PFSK-1 (cell line): ENCODE measurements at regions not wholly inside any gene's neighbourhood (a gene's known extent, or its start where the extent isn't known, plus 50 kb on each side); places are given as distances from the start of the nearest gene placed in this dataset.

Source experiments
- FOXP2 ChIP-seq: optimal IDR thresholded peaks from 2 replicates; pipeline ENCODE3; 2011; ENCODE audit warnings: borderline replicate concordance, control low read depth, inconsistent platforms; ENCODE audit not compliant: insufficient read depth; ENCODE audit errors: extremely low read length, extremely low read depth
- POLR2AphosphoS5 ChIP-seq: IDR thresholded peaks from 2 replicates; pipeline ENCODE4 v1.6.1; 2012; ENCODE audit warnings: low read depth, mild to moderate bottlenecking, control low read depth, low read length, moderate library complexity
- SIN3A ChIP-seq: IDR thresholded peaks from 2 replicates; pipeline ENCODE4 v1.6.1; 2012; ENCODE audit warnings: mild to moderate bottlenecking, low read length, moderate library complexity, borderline replicate concordance; ENCODE audit not compliant: insufficient read depth
- TAF1 ChIP-seq: IDR thresholded peaks from 2 replicates; pipeline ENCODE4 v1.6.1; 2012; ENCODE audit warnings: low read length, control low read depth, borderline replicate concordance; ENCODE audit not compliant: insufficient read depth
- TF ChIP-seq, protein P1 (sequence below), 2 experiments: IDR thresholded peaks; 2 replicates each; pipeline versions ENCODE4 v1.6.1 to v1.8.0; 2011 to 2012; ENCODE audit warnings: low read depth in 2 of 2, low read length in 2 of 2, control low read depth in 1 of 2, inconsistent platforms in 1 of 2, mild to moderate bottlenecking in 1 of 2, moderate library complexity in 1 of 2; ENCODE audit not compliant: insufficient read depth in 1 of 2

- TF ChIP-seq POLR2AphosphoS5 (no peak), TAF1 (no peak), FOXP2 (no peak), SIN3A (no peak)
- TF ChIP-seq, protein P1, sequence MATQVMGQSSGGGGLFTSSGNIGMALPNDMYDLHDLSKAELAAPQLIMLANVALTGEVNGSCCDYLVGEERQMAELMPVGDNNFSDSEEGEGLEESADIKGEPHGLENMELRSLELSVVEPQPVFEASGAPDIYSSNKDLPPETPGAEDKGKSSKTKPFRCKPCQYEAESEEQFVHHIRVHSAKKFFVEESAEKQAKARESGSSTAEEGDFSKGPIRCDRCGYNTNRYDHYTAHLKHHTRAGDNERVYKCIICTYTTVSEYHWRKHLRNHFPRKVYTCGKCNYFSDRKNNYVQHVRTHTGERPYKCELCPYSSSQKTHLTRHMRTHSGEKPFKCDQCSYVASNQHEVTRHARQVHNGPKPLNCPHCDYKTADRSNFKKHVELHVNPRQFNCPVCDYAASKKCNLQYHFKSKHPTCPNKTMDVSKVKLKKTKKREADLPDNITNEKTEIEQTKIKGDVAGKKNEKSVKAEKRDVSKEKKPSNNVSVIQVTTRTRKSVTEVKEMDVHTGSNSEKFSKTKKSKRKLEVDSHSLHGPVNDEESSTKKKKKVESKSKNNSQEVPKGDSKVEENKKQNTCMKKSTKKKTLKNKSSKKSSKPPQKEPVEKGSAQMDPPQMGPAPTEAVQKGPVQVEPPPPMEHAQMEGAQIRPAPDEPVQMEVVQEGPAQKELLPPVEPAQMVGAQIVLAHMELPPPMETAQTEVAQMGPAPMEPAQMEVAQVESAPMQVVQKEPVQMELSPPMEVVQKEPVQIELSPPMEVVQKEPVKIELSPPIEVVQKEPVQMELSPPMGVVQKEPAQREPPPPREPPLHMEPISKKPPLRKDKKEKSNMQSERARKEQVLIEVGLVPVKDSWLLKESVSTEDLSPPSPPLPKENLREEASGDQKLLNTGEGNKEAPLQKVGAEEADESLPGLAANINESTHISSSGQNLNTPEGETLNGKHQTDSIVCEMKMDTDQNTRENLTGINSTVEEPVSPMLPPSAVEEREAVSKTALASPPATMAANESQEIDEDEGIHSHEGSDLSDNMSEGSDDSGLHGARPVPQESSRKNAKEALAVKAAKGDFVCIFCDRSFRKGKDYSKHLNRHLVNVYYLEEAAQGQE (IDR thresholded peaks at IDR 0.05; ENCODE audit: insufficient read depth in 1 of 2, low read depth in 2 of 2, low read length in 2 of 2), result no peak
Observed at GRCh38 chr6:144397141-144397540, 112.0 kb downstream of the UTRN start.

- TF ChIP-seq SIN3A (no peak), POLR2AphosphoS5 (no peak), FOXP2 (no peak), TAF1 (no peak)
- TF ChIP-seq, protein P1 (IDR thresholded peaks at IDR 0.05; ENCODE audit: insufficient read depth in 1 of 2, low read depth in 2 of 2, low read length in 2 of 2), result no peak
Observed at GRCh38 chr6:144400321-144400720, 115.2 kb downstream of the UTRN start.

- no peak for TF ChIP-seq TAF1
- TF ChIP-seq, protein P1 (IDR thresholded peaks at IDR 0.05; ENCODE audit: insufficient read depth in 1 of 2, low read depth in 2 of 2, low read length in 2 of 2), result no peak
- TF ChIP-seq FOXP2, result no peak
- no peak for TF ChIP-seq SIN3A
- no peak for TF ChIP-seq POLR2AphosphoS5
Observed at GRCh38 chr6:144401736-144402733, 116.9 kb downstream of the UTRN start.

DNA sequence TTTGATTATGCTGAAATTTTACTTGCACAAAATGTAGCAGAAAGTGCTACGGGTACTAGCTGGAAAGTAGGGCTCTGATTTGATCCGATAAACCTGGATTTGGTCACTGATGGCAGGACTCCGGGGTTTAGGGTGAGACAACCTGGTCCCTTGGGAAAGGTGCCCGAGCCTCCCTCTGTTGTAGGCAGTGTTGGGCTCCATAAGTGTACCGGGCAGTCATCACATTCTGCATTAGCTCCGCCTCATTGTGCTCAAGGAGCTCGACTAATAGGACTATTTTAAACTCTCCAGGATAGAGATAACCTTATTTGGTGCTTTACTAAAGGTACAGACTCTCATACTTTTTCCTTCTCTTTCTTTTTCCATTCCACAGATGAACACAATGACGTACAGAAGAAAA lies 117.6 kb downstream of the UTRN start:
- TF ChIP-seq, protein P1 (IDR thresholded peaks at IDR 0.05; ENCODE audit: insufficient read depth in 1 of 2, low read depth in 2 of 2, low read length in 2 of 2), result no peak
- no peak for TF ChIP-seq SIN3A
- no peak for TF ChIP-seq FOXP2
- no peak for TF ChIP-seq POLR2AphosphoS5
- no peak for TF ChIP-seq TAF1
